ENCODE measurements at regions not wholly inside any gene's neighbourhood (a gene's known extent, or its start where the extent isn't known, plus 50 kb on each side); places are given as distances from the start of the nearest gene placed in this dataset.

GRCh38 chr4:22091352-22091717 lies 142.8 kb upstream of the KCNIP4 start:
- H3K27ac Mint-ChIP-seq (ENCODE audit: low read depth) = no peak overlapping the region
- no peak overlapping the region for H3K4me3 Mint-ChIP-seq
- no peaks in the 10 kb centered on the region for H3K27me3 Mint-ChIP-seq
- no peaks in the 10 kb centered on the region for H3K4me1 Mint-ChIP-seq
- DNase-seq (ENCODE audit: low spot score in 2 of 2) = no peak
- no peak for ATAC-seq (replicated peaks; ENCODE audit: extremely low read depth, poor library complexity, severe bottlenecking)
- no peaks in the 10 kb centered on the region for H3K36me3 Mint-ChIP-seq (ENCODE audit: insufficient read depth)
- H3K9me3 Mint-ChIP-seq = peaks cover 1% of the 10 kb centered on the region

DNA sequence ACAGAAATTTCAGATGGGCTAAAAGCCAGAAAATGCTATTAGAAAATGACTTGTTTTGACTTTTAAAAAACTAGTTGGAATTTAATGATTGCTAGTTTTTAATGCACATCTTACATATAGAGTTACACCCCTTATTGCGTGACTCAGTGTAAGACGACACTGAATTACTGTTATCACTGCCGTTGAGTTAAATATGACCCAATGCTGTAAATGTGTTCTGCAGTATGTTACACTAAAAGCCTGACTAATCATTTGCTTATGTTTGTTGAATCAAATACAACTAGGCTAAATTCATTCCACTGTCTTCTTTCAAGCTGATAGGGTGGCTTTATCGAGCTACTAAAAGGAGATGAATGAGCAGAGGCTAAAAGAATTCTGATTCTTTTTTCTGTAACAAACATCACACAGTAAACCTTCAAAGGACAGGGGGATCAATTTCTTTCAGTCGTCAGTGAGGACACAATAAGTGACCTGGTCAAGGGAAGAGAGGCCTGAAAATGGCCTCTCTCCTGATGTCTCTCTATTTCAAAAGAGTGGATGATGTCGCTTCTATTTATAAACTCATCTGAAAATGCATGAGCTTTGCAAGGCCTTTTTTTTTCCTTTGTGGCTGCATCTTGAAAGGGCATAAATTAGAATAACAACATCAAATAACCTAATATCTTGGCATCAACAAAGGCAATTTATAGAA lies 142.2 kb upstream of the KCNIP4 start:
- no peak overlapping the region for H3K4me3 Mint-ChIP-seq
- no peak overlapping the region for H3K27ac Mint-ChIP-seq (ENCODE audit: low read depth)
- peaks cover 6% of the 10 kb centered on the region for H3K9me3 Mint-ChIP-seq
- ATAC-seq (replicated peaks; ENCODE audit: extremely low read depth, poor library complexity, severe bottlenecking) (no peak), DNase-seq (ENCODE audit: low spot score in 2 of 2) (no peak)
- no peaks in the 10 kb centered on the region for H3K4me1 Mint-ChIP-seq
- H3K27me3 Mint-ChIP-seq = no peaks in the 10 kb centered on the region
- H3K36me3 Mint-ChIP-seq (ENCODE audit: insufficient read depth) = no peaks in the 10 kb centered on the region

GRCh38 chr4:22077571-22077970 lies 129.0 kb upstream of the KCNIP4 start:
- DNase-seq (ENCODE audit: low spot score in 2 of 2) (no peak), ATAC-seq (replicated peaks; ENCODE audit: extremely low read depth, poor library complexity, severe bottlenecking) (no peak)
- Mint-ChIP-seq H3K27ac (ENCODE audit: low read depth) (no peak overlapping the region), H3K36me3 (ENCODE audit: insufficient read depth) (no peaks in the 10 kb centered on the region), H3K27me3 (no peaks in the 10 kb centered on the region), H3K4me3 (no peak overlapping the region), H3K4me1 (no peaks in the 10 kb centered on the region), H3K9me3 (peaks cover 33% of the 10 kb centered on the region)

DNA sequence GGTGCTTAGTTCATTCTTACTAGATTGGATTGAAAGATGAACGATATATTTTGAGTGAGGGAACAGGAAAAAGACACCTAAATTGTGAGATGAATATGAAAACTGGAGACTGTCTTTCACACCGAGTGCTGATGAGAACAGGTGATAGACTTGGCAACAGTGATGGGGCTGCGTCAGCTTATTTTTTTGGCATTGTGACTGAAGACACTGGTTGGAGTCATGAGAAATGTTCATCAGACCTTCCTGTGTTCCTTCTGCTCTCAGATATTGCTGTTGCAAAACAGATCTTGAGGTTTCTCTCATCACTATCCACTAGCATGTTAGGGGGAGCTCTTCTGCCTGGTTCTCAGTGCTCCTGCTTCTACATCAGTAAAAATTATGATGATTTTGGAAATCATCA lies 124.2 kb upstream of the KCNIP4 start:
- H3K4me1 Mint-ChIP-seq = no peaks in the 10 kb centered on the region
- no peak for DNase-seq (ENCODE audit: low spot score in 2 of 2)
- no peak for ATAC-seq (replicated peaks; ENCODE audit: extremely low read depth, poor library complexity, severe bottlenecking)
- peaks cover 40% of the 10 kb centered on the region for H3K9me3 Mint-ChIP-seq
- no peak overlapping the region for H3K4me3 Mint-ChIP-seq
- no peaks in the 10 kb centered on the region for H3K36me3 Mint-ChIP-seq (ENCODE audit: insufficient read depth)
- H3K27me3 Mint-ChIP-seq = no peaks in the 10 kb centered on the region
- H3K27ac Mint-ChIP-seq (ENCODE audit: low read depth) = no peak overlapping the region

- DNase-seq (ENCODE audit: low spot score in 2 of 2) = no peak
- H3K27me3 Mint-ChIP-seq = no peaks in the 10 kb centered on the region
- no peaks in the 10 kb centered on the region for H3K36me3 Mint-ChIP-seq (ENCODE audit: insufficient read depth)
- no peak overlapping the region for H3K4me3 Mint-ChIP-seq
- no peak for ATAC-seq (replicated peaks; ENCODE audit: extremely low read depth, poor library complexity, severe bottlenecking)
- no peaks in the 10 kb centered on the region for H3K4me1 Mint-ChIP-seq
- no peak overlapping the region for H3K27ac Mint-ChIP-seq (ENCODE audit: low read depth)
- H3K9me3 Mint-ChIP-seq = peaks cover 36% of the 10 kb centered on the region
Measured at GRCh38 chr4:22072240-22072639, 123.7 kb upstream of the KCNIP4 start.

- ATAC-seq (replicated peaks; ENCODE audit: extremely low read depth, poor library complexity, severe bottlenecking) (no peak), DNase-seq (ENCODE audit: low spot score in 2 of 2) (no peak)
- no peak overlapping the region for H3K4me3 Mint-ChIP-seq
- H3K36me3 Mint-ChIP-seq (ENCODE audit: insufficient read depth) = no peaks in the 10 kb centered on the region
- H3K9me3 Mint-ChIP-seq = peaks cover 34% of the 10 kb centered on the region
- H3K27me3 Mint-ChIP-seq = no peaks in the 10 kb centered on the region
- H3K4me1 Mint-ChIP-seq = no peaks in the 10 kb centered on the region
- H3K27ac Mint-ChIP-seq (ENCODE audit: low read depth) = no peak overlapping the region
Measured at GRCh38 chr4:22071749-22072148, 123.2 kb upstream of the KCNIP4 start.

DNA sequence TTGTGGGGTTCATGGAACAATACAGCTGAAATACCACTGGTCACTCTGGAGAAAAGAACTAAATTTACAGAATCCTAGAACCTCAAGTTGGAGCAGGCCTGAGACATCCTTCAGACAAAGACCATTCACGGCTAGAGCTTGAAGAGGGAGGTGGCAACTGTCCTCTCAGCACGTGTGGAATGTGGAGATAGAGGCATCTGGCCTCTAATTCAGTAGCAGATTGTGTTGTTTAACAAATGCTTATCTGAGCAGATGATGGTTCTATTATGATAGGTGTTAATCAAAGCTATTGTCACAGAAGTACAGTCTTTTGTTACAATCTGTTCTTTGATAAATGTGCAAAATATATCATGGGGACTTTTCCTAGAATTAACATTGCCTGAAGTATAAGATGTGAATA lies 121.7 kb upstream of the KCNIP4 start:
- Mint-ChIP-seq H3K4me1 (no peaks in the 10 kb centered on the region), H3K27me3 (no peaks in the 10 kb centered on the region), H3K9me3 (peaks cover 29% of the 10 kb centered on the region), H3K27ac (ENCODE audit: low read depth) (no peak overlapping the region), H3K4me3 (no peak overlapping the region), H3K36me3 (ENCODE audit: insufficient read depth) (no peaks in the 10 kb centered on the region)
- ATAC-seq (replicated peaks; ENCODE audit: extremely low read depth, poor library complexity, severe bottlenecking) (no peak), DNase-seq (ENCODE audit: low spot score in 2 of 2) (no peak)

DNA sequence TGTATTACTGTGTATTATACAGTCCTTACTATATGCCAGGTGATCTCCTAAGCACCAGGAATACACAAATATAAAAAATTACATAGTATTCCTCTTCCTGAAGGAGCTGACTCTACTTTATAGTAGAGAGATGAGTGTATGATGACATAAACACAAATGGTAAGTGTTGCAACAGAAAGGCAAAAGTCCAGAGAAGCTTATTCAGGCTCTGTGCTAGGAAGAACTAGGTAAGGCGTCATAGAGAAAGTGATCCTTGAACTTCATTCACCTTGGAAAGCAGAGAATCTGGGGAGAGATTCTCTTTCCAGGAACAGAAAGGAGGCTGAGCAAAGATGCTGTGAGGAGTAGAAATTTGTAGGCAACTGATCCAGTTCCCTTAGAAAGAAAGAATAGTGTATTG lies 115.0 kb upstream of the KCNIP4 start:
- Mint-ChIP-seq H3K4me3 (no peak overlapping the region), H3K27me3 (no peaks in the 10 kb centered on the region), H3K9me3 (peaks cover 17% of the 10 kb centered on the region), H3K27ac (ENCODE audit: low read depth) (no peak overlapping the region), H3K4me1 (no peaks in the 10 kb centered on the region), H3K36me3 (ENCODE audit: insufficient read depth) (no peaks in the 10 kb centered on the region)
- DNase-seq (ENCODE audit: low spot score in 2 of 2) (no peak), ATAC-seq (replicated peaks; ENCODE audit: extremely low read depth, poor library complexity, severe bottlenecking) (no peak)

DNA sequence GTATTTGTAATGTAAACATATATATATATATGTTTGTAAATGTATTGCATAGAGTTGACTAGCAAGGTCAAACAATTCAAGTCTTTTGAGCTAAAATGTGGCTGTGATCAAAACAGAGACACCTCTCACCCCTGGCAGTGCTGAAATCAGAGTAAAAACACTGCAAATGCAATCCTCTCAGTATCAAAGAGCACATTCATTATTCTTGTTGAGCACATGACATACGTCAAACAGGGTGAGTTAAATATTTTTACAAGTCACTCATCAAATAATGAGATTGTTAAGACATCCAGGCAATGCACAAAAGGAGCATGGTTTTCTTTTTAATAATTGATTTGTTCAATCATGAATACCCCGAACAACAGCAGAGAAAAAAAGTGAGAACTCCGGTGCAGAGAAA lies 114.1 kb upstream of the KCNIP4 start:
- Mint-ChIP-seq H3K9me3 (peaks cover 23% of the 10 kb centered on the region), H3K4me1 (no peaks in the 10 kb centered on the region), H3K36me3 (ENCODE audit: insufficient read depth) (no peaks in the 10 kb centered on the region), H3K27me3 (no peaks in the 10 kb centered on the region), H3K4me3 (no peak overlapping the region), H3K27ac (ENCODE audit: low read depth) (no peak overlapping the region)
- DNase-seq (ENCODE audit: low spot score in 2 of 2) (no peak), ATAC-seq (replicated peaks; ENCODE audit: extremely low read depth, poor library complexity, severe bottlenecking) (no peak)

DNA sequence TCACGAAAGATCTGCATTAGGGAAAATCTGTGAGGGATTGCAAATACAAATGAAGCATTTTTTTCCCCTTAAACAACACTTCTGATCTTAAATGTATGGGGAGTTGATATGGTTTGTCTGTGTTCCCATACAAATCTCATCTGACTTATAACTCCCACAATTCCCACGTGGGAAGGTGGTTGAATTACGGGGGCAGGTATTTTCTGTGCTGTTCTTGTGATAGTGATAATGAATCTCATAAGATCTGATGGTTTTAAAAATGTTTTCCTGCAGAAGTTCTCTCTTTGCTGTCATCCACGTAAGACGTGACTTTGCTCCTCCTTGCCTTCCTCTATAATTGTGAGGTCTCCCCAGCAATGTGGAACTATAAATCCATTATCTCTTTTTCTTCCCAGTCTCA lies 107.4 kb upstream of the KCNIP4 start:
- Mint-ChIP-seq H3K27me3 (no peaks in the 10 kb centered on the region), H3K9me3 (peaks cover 19% of the 10 kb centered on the region), H3K4me3 (no peak overlapping the region), H3K27ac (ENCODE audit: low read depth) (no peak overlapping the region), H3K4me1 (no peaks in the 10 kb centered on the region), H3K36me3 (ENCODE audit: insufficient read depth) (no peaks in the 10 kb centered on the region)
- no peak for DNase-seq (ENCODE audit: low spot score in 2 of 2)
- no peak for ATAC-seq (replicated peaks; ENCODE audit: extremely low read depth, poor library complexity, severe bottlenecking)

GRCh38 chr4:22052076-22052475 lies 103.5 kb upstream of the KCNIP4 start:
- Mint-ChIP-seq H3K9me3 (peaks cover 13% of the 10 kb centered on the region), H3K27me3 (no peaks in the 10 kb centered on the region), H3K36me3 (ENCODE audit: insufficient read depth) (no peaks in the 10 kb centered on the region), H3K27ac (ENCODE audit: low read depth) (no peak overlapping the region), H3K4me3 (no peak overlapping the region), H3K4me1 (no peaks in the 10 kb centered on the region)
- no peak for ATAC-seq (replicated peaks; ENCODE audit: extremely low read depth, poor library complexity, severe bottlenecking)
- no peak for DNase-seq (ENCODE audit: low spot score in 2 of 2)

DNA sequence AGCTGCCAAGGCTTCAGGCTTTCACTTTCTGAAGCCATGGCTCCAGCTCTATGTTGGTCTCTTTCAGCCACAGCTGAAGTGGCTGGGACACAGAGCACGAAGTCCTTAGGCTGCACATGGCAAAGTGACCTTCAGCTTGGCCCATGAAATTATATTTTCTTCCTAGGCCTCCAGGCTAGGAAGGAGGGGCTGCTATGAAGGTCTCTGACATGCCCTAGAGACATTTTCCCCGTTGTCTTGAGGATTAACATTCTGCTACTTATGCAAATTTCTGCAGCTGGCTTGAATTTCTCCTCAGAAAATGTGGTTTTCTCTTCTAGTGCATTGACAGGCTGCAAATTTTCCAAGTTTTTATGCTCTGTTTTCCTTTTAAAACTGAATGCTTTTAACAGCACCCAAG lies 99.8 kb upstream of the KCNIP4 start:
- ATAC-seq (replicated peaks; ENCODE audit: extremely low read depth, poor library complexity, severe bottlenecking) = no peak
- no peaks in the 10 kb centered on the region for H3K36me3 Mint-ChIP-seq (ENCODE audit: insufficient read depth)
- H3K9me3 Mint-ChIP-seq = peaks cover 6% of the 10 kb centered on the region
- H3K4me1 Mint-ChIP-seq = no peaks in the 10 kb centered on the region
- no peak for DNase-seq (ENCODE audit: low spot score in 2 of 2)
- H3K27me3 Mint-ChIP-seq = no peaks in the 10 kb centered on the region
- no peak overlapping the region for H3K4me3 Mint-ChIP-seq
- no peak overlapping the region for H3K27ac Mint-ChIP-seq (ENCODE audit: low read depth)

DNA sequence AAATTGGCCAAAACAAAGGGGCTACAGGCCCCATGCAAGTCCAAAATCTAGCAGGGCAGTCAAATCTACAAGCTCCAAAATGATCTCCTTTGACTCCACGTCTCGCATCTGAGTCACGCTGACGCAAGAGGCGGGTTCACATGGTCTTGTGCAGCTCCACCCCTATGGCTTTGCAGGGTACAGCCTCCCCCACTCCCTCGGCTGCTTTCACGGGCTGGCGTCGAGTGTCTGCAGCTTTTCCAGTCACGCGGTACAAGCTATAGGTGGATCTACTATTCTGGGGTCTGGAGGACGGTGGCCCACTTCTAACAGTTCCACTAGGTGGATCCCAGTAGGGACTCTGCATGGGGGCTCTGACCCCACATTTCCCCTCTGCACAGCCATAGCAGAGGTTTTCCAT lies 99.2 kb upstream of the KCNIP4 start:
- no peak overlapping the region for H3K4me3 Mint-ChIP-seq
- H3K4me1 Mint-ChIP-seq = no peaks in the 10 kb centered on the region
- H3K9me3 Mint-ChIP-seq = peaks cover 6% of the 10 kb centered on the region
- DNase-seq (ENCODE audit: low spot score in 2 of 2) (no peak), ATAC-seq (replicated peaks; ENCODE audit: extremely low read depth, poor library complexity, severe bottlenecking) (no peak)
- no peaks in the 10 kb centered on the region for H3K27me3 Mint-ChIP-seq
- H3K27ac Mint-ChIP-seq (ENCODE audit: low read depth) = no peak overlapping the region
- H3K36me3 Mint-ChIP-seq (ENCODE audit: insufficient read depth) = no peaks in the 10 kb centered on the region
